ENCODE measurements at regions not wholly inside any gene's neighbourhood (a gene's known extent, or its start where the extent isn't known, plus 50 kb on each side); places are given as distances from the start of the nearest gene placed in this dataset.

- Mint-ChIP-seq H3K27me3 (no peaks in the 10 kb centered on the region), H3K4me1 (peaks cover 0 to 8% (median 0%) of the 10 kb centered on the region in 3 donors), H3K4me3 (no peak overlapping the region), H3K36me3 (no peaks in the 10 kb centered on the region), H3K9me3 (peaks cover 0 to 5% (median 4%) of the 10 kb centered on the region in 3 donors), H3K27ac (no peak overlapping the region)
- Histone ChIP-seq H3K27ac (ENCODE audit: low read length) (no peak overlapping the region), H3K36me3 (ENCODE audit: control insufficient read depth in 2 of 2, extremely low read depth in 1 of 2, insufficient read depth in 1 of 2, low read length in 1 of 2) (no peaks in the 10 kb centered on the region), H3K27me3 (replicated peaks in 1 of 2; ENCODE audit: control insufficient read depth in 2 of 2, extremely low read depth in 1 of 2, insufficient read depth in 2 of 2, low read length in 1 of 2) (no peaks in the 10 kb centered on the region), H3K9me3 (no peaks in the 10 kb centered on the region), H3K4me1 (ENCODE audit: control insufficient read depth in 1 of 2, extremely low read depth in 1 of 2, insufficient read depth in 2 of 2, low read length in 2 of 2) (no peaks in the 10 kb centered on the region), H3K4me3 (ENCODE audit: control insufficient read depth in 1 of 2, extremely low read depth in 1 of 2, low read length in 1 of 2) (no peak overlapping the region)
- DNase-seq (no peak), ATAC-seq (replicated peaks in 1 of 4) (no peak)
- ChIA-PET CTCF (no interaction called here), POLR2A (no interaction called here)
- 74% methylated on average over 6 of the region's 6 CpGs for WGBS (ENCODE audit: insufficient coverage)
These were observed 380.7 kb upstream of the KLF4 start for GRCh38 chr9:107870221-107870620.

GRCh38 chr9:107869111-107869510 is 379.5 kb upstream of the KLF4 start:
- Mint-ChIP-seq H3K4me3 (no peak overlapping the region), H3K9me3 (peaks cover 0 to 5% (median 4%) of the 10 kb centered on the region in 3 donors), H3K27me3 (no peaks in the 10 kb centered on the region), H3K27ac (no peak overlapping the region), H3K4me1 (peaks cover 0 to 8% (median 0%) of the 10 kb centered on the region in 3 donors), H3K36me3 (no peaks in the 10 kb centered on the region)
- no CpG with 5 or more reads among the region's 3 CpGs for WGBS (ENCODE audit: insufficient coverage)
- DNase-seq = no peak
- no peaks in the 10 kb centered on the region for H3K27me3 ChIP-seq (replicated peaks in 1 of 2; ENCODE audit: control insufficient read depth in 2 of 2, extremely low read depth in 1 of 2, insufficient read depth in 2 of 2, low read length in 1 of 2)
- no peak overlapping the region for H3K27ac ChIP-seq (ENCODE audit: low read length)
- ChIA-PET POLR2A (no interaction called here), CTCF (no interaction called here)
- no peak overlapping the region for H3K4me3 ChIP-seq (ENCODE audit: control insufficient read depth in 1 of 2, extremely low read depth in 1 of 2, low read length in 1 of 2)
- no peaks in the 10 kb centered on the region for H3K9me3 ChIP-seq
- no peaks in the 10 kb centered on the region for H3K4me1 ChIP-seq (ENCODE audit: control insufficient read depth in 1 of 2, extremely low read depth in 1 of 2, insufficient read depth in 2 of 2, low read length in 2 of 2)
- ATAC-seq (replicated peaks in 1 of 4) = no peak
- no peaks in the 10 kb centered on the region for H3K36me3 ChIP-seq (ENCODE audit: control insufficient read depth in 2 of 2, extremely low read depth in 1 of 2, insufficient read depth in 1 of 2, low read length in 1 of 2)

GRCh38 chr9:107868186-107868585 is 378.6 kb upstream of the KLF4 start:
- H3K36me3 ChIP-seq (ENCODE audit: control insufficient read depth in 2 of 2, extremely low read depth in 1 of 2, insufficient read depth in 1 of 2, low read length in 1 of 2) = no peaks in the 10 kb centered on the region
- H3K4me3 ChIP-seq (ENCODE audit: control insufficient read depth in 1 of 2, extremely low read depth in 1 of 2, low read length in 1 of 2) = no peak overlapping the region
- H3K27me3 ChIP-seq (replicated peaks in 1 of 2; ENCODE audit: control insufficient read depth in 2 of 2, extremely low read depth in 1 of 2, insufficient read depth in 2 of 2, low read length in 1 of 2) = no peaks in the 10 kb centered on the region
- peaks cover 0 to 5% (median 4%) of the 10 kb centered on the region in 3 donors for H3K9me3 Mint-ChIP-seq
- ChIA-PET POLR2A (no interaction called here), CTCF (no interaction called here)
- H3K27ac ChIP-seq (ENCODE audit: low read length) = no peak overlapping the region
- H3K4me3 Mint-ChIP-seq = no peak overlapping the region
- H3K4me1 Mint-ChIP-seq = peaks cover 0 to 8% (median 0%) of the 10 kb centered on the region in 3 donors
- no peaks in the 10 kb centered on the region for H3K36me3 Mint-ChIP-seq
- H3K27me3 Mint-ChIP-seq = no peaks in the 10 kb centered on the region
- H3K9me3 ChIP-seq = no peaks in the 10 kb centered on the region
- no peaks in the 10 kb centered on the region for H3K4me1 ChIP-seq (ENCODE audit: control insufficient read depth in 1 of 2, extremely low read depth in 1 of 2, insufficient read depth in 2 of 2, low read length in 2 of 2)
- DNase-seq (no peak), ATAC-seq (replicated peaks in 1 of 4) (no peak)
- no peak overlapping the region for H3K27ac Mint-ChIP-seq

GRCh38 chr9:107867738-107868137 is 378.2 kb upstream of the KLF4 start:
- Mint-ChIP-seq H3K36me3 (no peaks in the 10 kb centered on the region), H3K27me3 (no peaks in the 10 kb centered on the region), H3K4me3 (no peak overlapping the region), H3K27ac (no peak overlapping the region), H3K4me1 (peaks cover 0 to 6% (median 0%) of the 10 kb centered on the region in 3 donors), H3K9me3 (peaks cover 0 to 5% (median 4%) of the 10 kb centered on the region in 3 donors)
- Histone ChIP-seq H3K36me3 (ENCODE audit: control insufficient read depth in 2 of 2, extremely low read depth in 1 of 2, insufficient read depth in 1 of 2, low read length in 1 of 2) (no peaks in the 10 kb centered on the region), H3K4me3 (ENCODE audit: control insufficient read depth in 1 of 2, extremely low read depth in 1 of 2, low read length in 1 of 2) (no peak overlapping the region), H3K27ac (ENCODE audit: low read length) (no peak overlapping the region), H3K9me3 (no peaks in the 10 kb centered on the region), H3K27me3 (replicated peaks in 1 of 2; ENCODE audit: control insufficient read depth in 2 of 2, extremely low read depth in 1 of 2, insufficient read depth in 2 of 2, low read length in 1 of 2) (no peaks in the 10 kb centered on the region), H3K4me1 (ENCODE audit: control insufficient read depth in 1 of 2, extremely low read depth in 1 of 2, insufficient read depth in 2 of 2, low read length in 2 of 2) (no peaks in the 10 kb centered on the region)
- WGBS (ENCODE audit: insufficient coverage) = 84% methylated on average over 3 of the region's 5 CpGs
- ATAC-seq (replicated peaks in 1 of 4) (no peak), DNase-seq (no peak)
- POLR2A ChIA-PET = no interaction called here
- CTCF ChIA-PET = no interaction called here

- Mint-ChIP-seq H3K4me1 (peaks cover 0 to 6% (median 0%) of the 10 kb centered on the region in 3 donors), H3K4me3 (no peak overlapping the region), H3K36me3 (no peaks in the 10 kb centered on the region), H3K27me3 (no peaks in the 10 kb centered on the region), H3K9me3 (peaks cover 0 to 5% (median 4%) of the 10 kb centered on the region in 3 donors), H3K27ac (no peak overlapping the region)
- DNase-seq = no peak
- ChIA-PET POLR2A (no interaction called here), CTCF (no interaction called here)
- Histone ChIP-seq H3K27me3 (replicated peaks in 1 of 2; ENCODE audit: control insufficient read depth in 2 of 2, extremely low read depth in 1 of 2, insufficient read depth in 2 of 2, low read length in 1 of 2) (no peaks in the 10 kb centered on the region), H3K36me3 (ENCODE audit: control insufficient read depth in 2 of 2, extremely low read depth in 1 of 2, insufficient read depth in 1 of 2, low read length in 1 of 2) (no peaks in the 10 kb centered on the region), H3K4me1 (ENCODE audit: control insufficient read depth in 1 of 2, extremely low read depth in 1 of 2, insufficient read depth in 2 of 2, low read length in 2 of 2) (no peaks in the 10 kb centered on the region), H3K9me3 (no peaks in the 10 kb centered on the region), H3K27ac (ENCODE audit: low read length) (no peak overlapping the region), H3K4me3 (ENCODE audit: control insufficient read depth in 1 of 2, extremely low read depth in 1 of 2, low read length in 1 of 2) (no peak overlapping the region)
- no peak for ATAC-seq (replicated peaks in 1 of 4)
These were observed 377.2 kb upstream of the KLF4 start for GRCh38 chr9:107866711-107867311.

- no CpG with 5 or more reads among the region's 4 CpGs for WGBS (ENCODE audit: insufficient coverage)
- Mint-ChIP-seq H3K4me3 (no peak overlapping the region), H3K4me1 (peaks cover 0 to 6% (median 0%) of the 10 kb centered on the region in 3 donors), H3K9me3 (peaks cover 0 to 5% (median 0%) of the 10 kb centered on the region in 3 donors), H3K27me3 (no peaks in the 10 kb centered on the region), H3K27ac (no peak overlapping the region), H3K36me3 (no peaks in the 10 kb centered on the region)
- Histone ChIP-seq H3K27ac (ENCODE audit: low read length) (no peak overlapping the region), H3K4me3 (ENCODE audit: control insufficient read depth in 1 of 2, extremely low read depth in 1 of 2, low read length in 1 of 2) (no peak overlapping the region), H3K9me3 (no peaks in the 10 kb centered on the region), H3K36me3 (ENCODE audit: control insufficient read depth in 2 of 2, extremely low read depth in 1 of 2, insufficient read depth in 1 of 2, low read length in 1 of 2) (no peaks in the 10 kb centered on the region), H3K4me1 (ENCODE audit: control insufficient read depth in 1 of 2, extremely low read depth in 1 of 2, insufficient read depth in 2 of 2, low read length in 2 of 2) (no peaks in the 10 kb centered on the region), H3K27me3 (replicated peaks in 1 of 2; ENCODE audit: control insufficient read depth in 2 of 2, extremely low read depth in 1 of 2, insufficient read depth in 2 of 2, low read length in 1 of 2) (no peaks in the 10 kb centered on the region)
- ATAC-seq (replicated peaks in 1 of 4) = no peak
- CTCF ChIA-PET = no interaction called here
- POLR2A ChIA-PET = no interaction called here
- no peak for DNase-seq
These were observed 373.8 kb upstream of the KLF4 start for GRCh38 chr9:107863396-107863795.

GRCh38 chr9:107862881-107863280 is 373.3 kb upstream of the KLF4 start:
- no peaks in the 10 kb centered on the region for H3K36me3 ChIP-seq (ENCODE audit: control insufficient read depth in 2 of 2, extremely low read depth in 1 of 2, insufficient read depth in 1 of 2, low read length in 1 of 2)
- ChIA-PET POLR2A (no interaction called here), CTCF (no interaction called here)
- no peak overlapping the region for H3K4me3 ChIP-seq (ENCODE audit: control insufficient read depth in 1 of 2, extremely low read depth in 1 of 2, low read length in 1 of 2)
- H3K27me3 Mint-ChIP-seq = no peaks in the 10 kb centered on the region
- DNase-seq (no peak), ATAC-seq (replicated peaks in 1 of 4) (no peak)
- H3K27ac Mint-ChIP-seq = no peak overlapping the region
- H3K27me3 ChIP-seq (replicated peaks in 1 of 2; ENCODE audit: control insufficient read depth in 2 of 2, extremely low read depth in 1 of 2, insufficient read depth in 2 of 2, low read length in 1 of 2) = no peaks in the 10 kb centered on the region
- H3K4me1 ChIP-seq (ENCODE audit: control insufficient read depth in 1 of 2, extremely low read depth in 1 of 2, insufficient read depth in 2 of 2, low read length in 2 of 2) = no peaks in the 10 kb centered on the region
- peaks cover 0 to 6% (median 0%) of the 10 kb centered on the region in 3 donors for H3K4me1 Mint-ChIP-seq
- no peaks in the 10 kb centered on the region for H3K9me3 ChIP-seq
- no peak overlapping the region for H3K4me3 Mint-ChIP-seq
- peaks cover 0 to 5% (median 0%) of the 10 kb centered on the region in 3 donors for H3K9me3 Mint-ChIP-seq
- H3K36me3 Mint-ChIP-seq = no peaks in the 10 kb centered on the region
- WGBS (ENCODE audit: insufficient coverage) = no CpG with 5 or more reads among the region's 1 CpG
- no peak overlapping the region for H3K27ac ChIP-seq (ENCODE audit: low read length)
